ENCODE measurements at regions not wholly inside any gene's neighbourhood (a gene's known extent, or its start where the extent isn't known, plus 50 kb on each side); places are given as distances from the start of the nearest gene placed in this dataset.

DNA sequence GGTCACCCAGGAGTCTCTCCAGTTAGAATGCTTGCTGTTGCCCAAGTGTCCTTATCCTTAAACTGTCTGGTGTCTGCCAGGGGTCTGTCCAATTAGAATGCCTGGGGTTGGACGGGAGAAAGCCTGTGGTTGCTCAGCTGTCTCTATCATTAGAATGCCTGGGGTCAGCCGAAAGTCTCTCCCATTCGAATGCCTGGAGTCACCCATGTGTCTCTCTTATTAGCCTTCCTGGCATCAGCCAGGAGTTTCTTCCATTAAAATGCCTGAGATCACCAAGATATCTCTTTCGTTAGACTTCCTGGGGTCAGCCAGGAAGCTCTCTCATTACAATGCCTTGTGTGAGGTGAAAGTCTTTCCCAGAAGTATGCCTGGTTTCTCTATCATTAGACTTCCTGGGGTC, 1521.0 kb downstream of the UQCRFS1 start:
- Histone ChIP-seq H3K9ac (ENCODE audit: extremely low read depth, insufficient read length, low read length) (no peak overlapping the region), H4K20me1 (ENCODE audit: control insufficient read depth, insufficient read depth, insufficient read length) (no peaks in the 10 kb centered on the region), H3K14ac (ENCODE audit: insufficient read depth, low read length) (no peak overlapping the region), H3K79me1 (ENCODE audit: insufficient read depth, low read depth, low read length, poor library complexity, severe bottlenecking) (no peaks in the 10 kb centered on the region), H3K56ac (ENCODE audit: insufficient read length, low read depth, low read length) (no peak overlapping the region), H3K79me2 (ENCODE audit: insufficient read depth, low read length) (no peaks in the 10 kb centered on the region), H3K18ac (ENCODE audit: insufficient read length, low read depth, low read length) (no peak overlapping the region), H3T11ph (ENCODE audit: low read length) (no peak overlapping the region), H3K4ac (ENCODE audit: low read depth, low read length) (no peak overlapping the region), H2BK15ac (ENCODE audit: low read depth, low read length) (no peak overlapping the region), H3K27ac (ENCODE audit: insufficient read length, low read depth, low read length) (no peak overlapping the region), H2BK12ac (ENCODE audit: insufficient read length, low read depth, low read length) (no peak overlapping the region), H3K27me3 (ENCODE audit: insufficient read depth, low read length) (no peaks in the 10 kb centered on the region), H3K4me1 (ENCODE audit: insufficient read depth, low read length) (no peaks in the 10 kb centered on the region), H4K5ac (ENCODE audit: insufficient read length, low read depth, low read length) (no peak overlapping the region), H4K91ac (ENCODE audit: insufficient read length, low read depth, low read length) (no peak overlapping the region), H2AK5ac (ENCODE audit: insufficient read length, low read length) (no peak overlapping the region), H3K4me2 (ENCODE audit: insufficient read depth, insufficient read length, low read length) (no peak overlapping the region), H3K23ac (ENCODE audit: insufficient read length, low read depth, low read length) (no peak overlapping the region), H3K23me2 (ENCODE audit: insufficient read length, low read depth, low read length, poor library complexity, severe bottlenecking) (no peaks in the 10 kb centered on the region), H2BK20ac (ENCODE audit: low read depth, low read length, poor library complexity, severe bottlenecking) (no peak overlapping the region), H2BK5ac (ENCODE audit: insufficient read length, low read length) (no peak overlapping the region), H3K9me3 (ENCODE audit: control insufficient read depth, low read depth, low read length) (peaks cover 64% of the 10 kb centered on the region), H2AFZ (ENCODE audit: low read length) (no peak overlapping the region), H4K8ac (replicated peaks; ENCODE audit: insufficient read length, low read depth, low read length) (no peak overlapping the region), H2BK120ac (ENCODE audit: low read depth, low read length, poor library complexity, severe bottlenecking) (no peak overlapping the region)
- Mint-ChIP-seq H3K9me3 (peaks cover 79 to 92% of the 10 kb centered on the region in 2 experiments), H3K36me3 (ENCODE audit: insufficient read depth in 1 of 3, low read depth in 3 of 3) (peaks cover 0 to 18% (median 8%) of the 10 kb centered on the region in 3 experiments; a peak in 4 of 7 replicates), H3K27ac (no peak overlapping the region), H3K4me3 (no peak overlapping the region), H3K27me3 (ENCODE audit: low read depth) (peaks cover 2% of the 10 kb centered on the region; the same call in 1 of the 2 replicates), H3K4me1 (no peaks in the 10 kb centered on the region)
- WGBS (ENCODE audit: extremely low coverage, insufficient read length, low lambda C conversion rate) = no CpG with 5 or more reads among the region's 4 CpGs
- no peak for DNase-seq
- TF ChIP-seq, protein P1, sequence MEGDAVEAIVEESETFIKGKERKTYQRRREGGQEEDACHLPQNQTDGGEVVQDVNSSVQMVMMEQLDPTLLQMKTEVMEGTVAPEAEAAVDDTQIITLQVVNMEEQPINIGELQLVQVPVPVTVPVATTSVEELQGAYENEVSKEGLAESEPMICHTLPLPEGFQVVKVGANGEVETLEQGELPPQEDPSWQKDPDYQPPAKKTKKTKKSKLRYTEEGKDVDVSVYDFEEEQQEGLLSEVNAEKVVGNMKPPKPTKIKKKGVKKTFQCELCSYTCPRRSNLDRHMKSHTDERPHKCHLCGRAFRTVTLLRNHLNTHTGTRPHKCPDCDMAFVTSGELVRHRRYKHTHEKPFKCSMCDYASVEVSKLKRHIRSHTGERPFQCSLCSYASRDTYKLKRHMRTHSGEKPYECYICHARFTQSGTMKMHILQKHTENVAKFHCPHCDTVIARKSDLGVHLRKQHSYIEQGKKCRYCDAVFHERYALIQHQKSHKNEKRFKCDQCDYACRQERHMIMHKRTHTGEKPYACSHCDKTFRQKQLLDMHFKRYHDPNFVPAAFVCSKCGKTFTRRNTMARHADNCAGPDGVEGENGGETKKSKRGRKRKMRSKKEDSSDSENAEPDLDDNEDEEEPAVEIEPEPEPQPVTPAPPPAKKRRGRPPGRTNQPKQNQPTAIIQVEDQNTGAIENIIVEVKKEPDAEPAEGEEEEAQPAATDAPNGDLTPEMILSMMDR (conservative IDR thresholded peaks at IDR 0.05) = no peak
